Muscle of arm (tissue), 1 donor: ENCODE measurements at regions not wholly inside any gene's neighbourhood (a gene's known extent, or its start where the extent isn't known, plus 50 kb on each side); places are given as distances from the start of the nearest gene placed in this dataset.

ENCODE experiments used
- DNase-seq: peaks from one replicate; pipeline ENCODE4 v3.0.0-alpha.2; 2013

DNA sequence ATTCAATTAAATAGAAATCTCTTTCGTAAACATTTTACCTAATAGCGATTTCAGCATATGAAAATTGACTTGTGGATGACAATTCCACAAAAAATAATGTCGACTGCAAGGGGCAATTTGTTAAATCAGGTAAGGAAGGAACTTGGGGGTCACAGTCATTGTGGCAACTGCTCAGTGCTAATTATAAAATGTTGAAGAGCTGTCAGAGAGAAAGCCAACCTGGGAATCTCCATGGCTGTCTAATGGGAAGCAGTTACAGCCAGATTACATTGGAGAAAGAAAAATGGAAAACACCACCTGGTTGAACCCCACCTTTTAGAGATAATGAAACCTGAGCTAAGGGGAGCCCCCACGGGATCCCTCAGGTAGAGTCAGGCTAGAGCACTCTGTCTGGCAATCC is 373.9 kb downstream of the FOXO1 start:
- DNase-seq, result no peak

DNA sequence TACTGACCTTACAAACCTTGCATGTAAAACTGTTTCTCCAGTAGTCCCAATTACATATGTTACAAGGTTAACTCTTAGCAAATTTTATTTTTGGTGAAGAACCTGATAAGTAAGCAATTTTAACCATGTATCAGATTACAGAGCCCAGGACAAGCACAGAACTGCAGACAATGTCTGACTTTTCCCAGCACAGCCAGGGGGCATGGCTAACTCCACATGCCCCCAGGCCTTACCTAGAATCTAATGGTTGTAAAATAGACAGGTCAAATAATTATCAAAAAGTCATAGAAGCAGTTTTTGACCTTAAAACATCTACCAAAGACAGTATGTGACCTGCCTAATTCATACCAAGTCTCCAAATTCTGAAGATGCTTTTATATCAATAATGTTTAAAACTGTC is 364.1 kb downstream of the FOXO1 start:
- no peak for DNase-seq

DNA sequence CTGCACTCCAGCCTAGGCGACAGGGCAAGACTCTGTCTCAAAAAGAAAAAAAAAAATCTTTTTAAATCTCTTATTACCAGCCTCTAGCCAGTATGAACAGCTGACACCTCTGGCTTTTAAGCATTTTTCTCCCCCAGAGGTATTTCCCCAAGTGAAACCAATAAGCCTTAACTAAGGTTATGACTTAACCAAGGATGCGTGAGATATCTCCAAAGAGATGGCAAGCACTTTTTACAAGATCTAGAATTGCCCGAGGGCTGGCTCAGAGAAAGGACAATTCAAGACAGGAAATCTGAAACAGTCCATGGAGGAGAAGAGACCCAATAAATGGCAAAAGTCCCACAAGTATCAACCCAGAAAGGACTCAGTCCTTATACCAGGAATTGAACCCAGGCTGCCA is 362.1 kb downstream of the FOXO1 start:
- no peak for DNase-seq

DNA sequence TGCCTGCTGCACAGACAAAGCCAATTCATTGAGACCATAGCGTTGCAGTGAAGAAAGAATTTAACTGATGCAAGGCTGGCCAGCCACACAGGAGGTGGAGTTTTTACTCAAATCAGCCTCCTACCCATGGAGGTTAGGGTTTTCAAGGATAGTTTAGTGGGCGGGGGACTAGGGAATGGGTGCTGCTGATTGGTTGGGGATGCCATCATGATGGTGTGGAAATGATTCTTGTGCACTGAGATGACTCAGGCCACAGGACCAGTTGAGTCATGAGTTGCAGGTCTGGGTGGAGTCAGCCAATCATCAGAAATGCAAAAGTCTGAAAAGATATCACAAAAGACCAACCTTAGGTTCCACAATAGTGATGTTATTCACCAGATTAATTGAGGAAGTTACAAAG is 359.6 kb downstream of the FOXO1 start:
- no peak for DNase-seq

DNA sequence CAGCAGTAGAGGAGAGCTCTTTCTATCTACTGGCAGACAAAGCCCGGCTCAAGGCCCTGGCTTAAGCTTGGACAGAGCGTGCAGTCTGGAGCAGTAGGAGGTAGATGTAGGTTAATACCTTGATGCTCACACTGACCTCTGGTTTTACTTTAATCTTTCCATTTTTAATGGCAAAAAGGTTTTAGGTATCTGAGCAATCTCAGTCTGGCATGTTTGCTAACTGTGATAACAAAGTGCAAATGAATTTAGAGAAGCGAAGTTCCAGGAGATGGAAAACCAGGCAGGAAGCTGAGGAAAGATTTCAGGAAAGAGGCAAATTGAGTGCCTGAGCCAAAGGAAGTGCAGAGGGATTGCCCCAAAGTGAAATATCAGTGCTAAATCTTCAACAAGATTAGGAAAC is 356.6 kb downstream of the FOXO1 start:
- no peak for DNase-seq

DNA sequence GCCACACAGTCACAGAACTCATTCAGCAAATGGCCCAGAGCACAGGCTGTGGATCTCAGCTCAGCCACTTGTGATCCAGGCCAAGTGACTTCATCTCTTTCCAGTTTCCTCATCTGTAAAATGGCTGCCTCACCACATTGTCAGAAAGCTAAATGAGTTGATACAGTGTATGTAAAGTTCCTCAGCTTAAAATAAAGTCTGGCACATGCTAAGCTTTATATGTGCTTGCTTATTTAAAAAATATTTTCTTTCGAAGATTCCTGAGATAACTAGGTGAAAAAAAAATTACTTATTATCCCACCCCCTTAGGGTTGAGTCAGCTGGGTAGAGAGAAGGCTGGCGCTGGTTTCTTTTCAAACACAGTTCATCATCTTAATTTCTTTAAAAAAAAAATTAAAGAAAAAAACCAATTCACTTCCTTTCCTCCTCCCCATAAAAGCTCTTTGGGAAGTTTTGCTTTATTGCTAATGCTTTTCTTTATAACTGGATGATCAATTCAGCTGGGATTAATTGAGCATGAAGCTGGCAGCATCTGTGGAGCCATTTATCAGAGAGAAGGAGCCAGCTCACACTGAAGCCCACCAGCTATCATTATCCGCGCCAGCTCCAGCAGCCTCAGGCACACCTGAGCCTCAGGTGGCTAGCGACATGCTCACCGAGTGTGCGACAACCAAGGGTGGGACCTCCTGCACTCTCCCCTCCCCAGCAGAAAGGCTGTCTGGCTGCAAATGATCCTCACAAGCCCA is 354.9 kb downstream of the FOXO1 start:
- no peak for DNase-seq

DNA sequence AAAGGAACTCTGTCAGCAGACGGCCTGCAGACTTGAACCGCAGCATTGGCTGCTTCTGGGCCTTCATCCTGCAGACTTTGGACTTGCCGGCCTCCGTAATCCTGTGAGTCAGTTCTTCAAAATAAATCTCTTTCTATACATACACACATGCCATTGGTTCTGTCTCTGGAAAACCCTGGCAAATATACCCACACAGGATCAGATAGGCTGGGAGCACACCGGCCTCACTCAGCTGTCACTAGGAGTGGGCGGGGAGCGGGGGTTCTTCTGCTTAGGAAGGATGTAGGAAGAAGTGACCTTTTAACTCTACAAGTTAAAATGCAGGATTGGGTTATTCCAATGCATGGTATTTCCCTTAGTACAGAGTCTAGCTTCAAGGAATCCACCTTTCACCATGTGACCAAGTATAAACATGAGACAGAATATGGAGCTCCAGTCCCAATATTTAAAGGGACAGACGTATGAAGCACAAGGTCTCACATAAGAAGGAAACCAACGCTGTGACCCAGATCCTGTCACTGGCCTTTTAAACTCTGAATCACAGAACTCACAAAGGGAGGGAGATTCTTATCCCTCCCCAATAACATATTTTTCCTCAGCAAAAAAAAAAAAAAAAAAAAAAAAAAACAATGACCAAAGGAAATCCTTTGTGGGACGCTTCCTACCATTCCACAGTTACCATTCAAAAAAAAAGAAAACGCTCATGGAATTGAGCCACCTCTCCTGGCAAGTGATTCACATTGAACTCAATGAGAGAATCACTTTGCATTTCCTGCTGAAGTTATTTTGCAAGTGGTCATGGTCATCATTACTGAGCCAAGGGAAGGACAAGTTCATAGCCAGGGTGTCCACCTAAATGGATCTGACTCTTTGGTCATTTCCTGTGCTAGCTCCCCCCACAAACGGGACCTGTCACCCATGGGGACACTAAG is 352.9 kb downstream of the FOXO1 start:
- peak; percentile 29 for DNase-seq

DNA sequence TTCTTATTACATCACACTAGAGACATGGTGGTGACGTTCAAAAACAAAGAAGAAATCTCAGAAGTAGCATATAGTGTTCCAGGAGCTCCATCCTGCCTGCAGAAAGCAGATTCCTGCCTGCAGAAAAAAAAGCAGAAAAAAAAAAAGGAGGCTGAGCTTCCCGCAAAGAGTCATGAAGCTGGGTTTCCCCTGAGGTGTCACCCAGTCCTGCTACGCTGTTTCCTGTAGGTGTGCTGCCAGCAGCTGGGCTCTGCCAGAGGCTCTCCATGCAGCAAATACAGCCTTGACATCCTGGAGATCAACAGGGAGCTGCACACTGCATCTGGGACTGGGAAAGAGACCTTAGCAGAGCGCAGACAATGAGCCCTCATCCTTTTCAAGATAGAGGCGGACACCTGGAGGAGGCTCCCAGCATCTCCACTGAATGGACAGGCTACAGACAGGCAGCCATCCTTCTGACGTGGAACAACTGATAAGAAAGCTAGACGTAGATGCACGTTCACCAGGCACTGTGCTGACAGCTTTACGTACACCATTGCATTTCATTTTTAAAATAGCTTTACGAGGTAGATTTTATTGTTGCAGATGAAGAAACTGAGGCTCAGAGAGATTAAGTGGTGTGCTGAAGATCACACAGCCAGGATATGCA is 350.9 kb downstream of the FOXO1 start:
- no peak for DNase-seq

DNA sequence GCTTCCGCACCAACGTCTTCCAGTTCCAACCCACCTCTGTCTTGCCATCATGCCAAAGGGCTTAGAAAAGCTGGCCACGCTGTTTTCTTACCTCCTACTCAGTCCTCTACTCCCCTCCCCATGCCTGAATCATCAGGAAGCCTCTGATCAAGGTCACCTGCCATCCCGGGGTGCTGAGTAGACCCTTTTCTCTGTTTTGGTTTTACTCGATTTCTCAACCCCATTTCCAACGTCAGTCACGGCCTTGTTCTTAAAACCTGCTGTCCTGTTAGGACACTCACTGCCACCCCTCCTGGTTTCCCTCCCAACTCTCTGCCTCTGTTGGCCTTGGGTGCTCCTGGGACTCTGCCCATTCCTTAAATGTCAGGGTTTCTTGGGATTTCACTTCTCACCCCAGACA is 350.1 kb downstream of the FOXO1 start:
- no peak for DNase-seq

DNA sequence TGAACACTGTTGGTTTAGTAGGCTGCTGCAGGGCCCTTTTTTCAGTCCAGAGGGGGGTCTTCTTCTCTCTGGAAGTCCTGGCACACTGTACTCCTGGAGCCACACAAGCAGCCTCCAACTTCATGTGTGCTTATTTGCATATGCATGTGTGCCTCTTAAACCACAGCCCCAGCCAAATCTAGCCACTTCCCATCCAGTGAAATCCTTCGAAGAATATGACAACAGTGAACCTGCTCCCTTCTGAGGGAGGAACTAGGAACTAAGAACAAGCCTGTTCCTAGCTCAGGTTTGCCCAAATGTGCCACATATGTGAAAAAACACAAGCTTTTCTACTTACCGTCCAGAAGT is 348.5 kb downstream of the FOXO1 start:
- DNase-seq, result no peak

DNA sequence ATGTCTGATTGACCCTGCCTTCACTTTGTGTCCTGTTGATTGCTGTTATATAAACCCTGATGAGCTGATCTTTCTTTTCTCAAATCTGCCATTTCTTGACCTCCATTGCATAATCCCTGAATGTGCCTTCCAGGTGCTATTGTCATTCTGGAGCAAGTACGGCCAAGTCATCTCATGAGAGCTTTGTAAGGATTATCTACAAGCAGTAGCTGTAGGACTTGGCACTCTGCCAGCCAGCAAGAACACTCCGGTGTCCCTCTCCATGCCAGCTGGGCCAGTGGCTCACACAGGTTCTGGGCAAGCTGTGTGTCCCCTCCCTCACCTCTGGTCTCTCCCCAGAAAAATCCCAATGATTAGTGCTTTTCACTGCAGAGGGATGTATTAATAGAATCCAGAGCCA is 348.1 kb downstream of the FOXO1 start:
- no peak for DNase-seq

DNA sequence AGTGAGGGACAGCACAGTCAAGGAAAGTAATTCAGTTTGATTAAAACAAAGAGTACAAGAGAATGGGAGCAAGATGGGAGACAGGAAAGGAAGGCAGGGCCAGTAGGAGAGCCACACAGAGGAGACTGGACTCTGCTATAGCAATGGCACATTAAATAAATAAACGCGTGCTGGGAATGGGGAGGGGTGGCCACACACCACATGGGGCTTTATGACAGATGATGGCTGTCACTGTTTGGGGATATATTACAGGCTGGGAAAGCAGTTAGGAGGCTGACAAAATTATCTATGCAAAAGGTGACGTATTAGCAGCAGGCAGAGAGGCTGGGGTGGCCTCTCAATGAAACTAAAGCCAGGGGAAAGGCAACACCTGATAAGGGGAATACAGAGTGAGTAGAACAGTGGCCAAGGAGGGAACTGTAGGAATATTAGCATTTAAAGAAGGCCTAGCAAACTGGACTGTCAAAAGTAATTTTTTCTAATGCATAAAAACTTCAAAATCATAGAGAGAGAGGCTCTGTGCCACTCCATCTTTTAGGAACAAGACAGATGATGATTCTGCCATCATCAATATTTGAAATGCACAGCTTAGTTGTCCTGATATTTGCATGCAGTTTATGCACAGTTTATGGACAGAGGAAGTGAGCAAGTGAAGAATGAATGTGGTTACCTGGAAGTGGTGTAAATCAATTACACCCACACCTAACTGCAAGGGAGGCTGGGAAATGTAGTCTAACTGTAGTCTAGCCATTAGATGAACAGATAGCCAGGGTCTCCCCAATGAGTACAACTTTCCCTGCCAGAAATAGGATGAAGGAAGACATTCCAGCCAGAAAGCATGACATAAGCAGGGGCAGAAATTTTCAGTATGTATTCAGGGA is 346.5 kb downstream of the FOXO1 start:
- no peak for DNase-seq

DNA sequence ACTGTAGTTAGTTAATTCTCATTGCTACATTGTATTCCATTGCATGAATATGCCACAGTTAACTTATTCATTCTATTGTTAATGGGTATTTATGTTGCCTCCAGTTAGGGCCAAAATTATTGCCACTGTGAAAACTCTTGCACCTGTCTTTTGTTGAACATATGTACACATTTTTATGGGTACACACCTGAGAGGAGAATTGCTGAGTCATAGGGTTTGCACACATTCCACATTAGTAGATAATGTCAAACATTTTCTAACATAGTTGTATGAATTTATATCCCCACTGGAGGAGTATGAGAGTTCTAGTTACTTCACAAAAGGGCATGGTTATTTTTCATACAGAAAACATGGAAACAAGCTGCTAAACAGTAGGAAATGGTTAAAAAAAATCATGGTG is 338.4 kb downstream of the FOXO1 start:
- DNase-seq, result no peak

DNA sequence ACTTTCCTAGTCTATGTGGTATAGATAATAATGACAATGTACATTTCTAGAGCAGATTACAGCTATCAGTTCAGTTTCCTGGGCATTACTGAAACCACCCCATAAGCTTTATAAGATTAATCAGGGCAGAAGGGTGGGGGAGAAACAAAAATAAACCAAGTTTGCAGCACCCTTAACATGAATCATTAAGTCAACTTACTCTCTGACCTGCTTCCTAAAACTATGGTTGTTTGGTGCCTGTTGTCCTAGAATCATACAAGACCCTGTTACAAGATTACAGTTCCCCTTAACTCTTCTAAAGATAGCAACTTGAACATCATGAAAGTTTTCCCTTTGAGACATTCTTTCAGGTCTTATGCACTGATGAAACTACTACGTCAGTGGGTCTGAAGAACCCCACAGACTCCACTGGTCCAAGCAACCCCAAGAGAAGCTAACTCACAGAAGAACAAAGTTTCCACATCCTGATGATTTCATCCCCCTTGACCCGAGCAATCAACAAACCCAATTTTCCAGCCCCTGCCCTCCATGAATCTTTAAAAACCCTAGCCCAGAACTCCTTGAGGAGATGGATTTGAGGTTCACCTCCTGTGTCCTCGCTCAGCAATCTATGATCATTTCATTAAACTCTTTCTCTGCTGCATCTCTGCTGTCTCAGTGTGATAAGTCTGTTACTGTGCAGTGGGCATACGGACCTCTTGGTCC is 336.5 kb downstream of the FOXO1 start:
- no peak for DNase-seq

DNA sequence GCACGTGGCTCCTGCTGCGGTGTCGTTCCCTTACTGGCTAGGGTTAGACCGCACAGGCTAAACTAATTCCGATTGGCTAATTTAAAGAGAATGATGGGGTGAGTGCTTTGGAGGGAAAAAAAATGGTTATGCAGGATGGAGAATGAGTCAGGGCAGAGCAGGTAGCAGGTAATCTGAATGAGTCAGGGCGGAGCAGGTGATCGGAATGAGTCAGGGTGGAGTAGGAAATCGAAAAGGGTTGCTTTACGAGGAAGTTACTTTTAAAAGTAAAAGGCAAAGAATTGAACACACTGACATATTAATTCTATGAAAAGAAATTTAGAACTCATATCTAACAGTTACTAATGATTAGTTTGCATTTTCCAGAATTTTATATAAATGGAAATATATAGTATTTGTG is 335.5 kb downstream of the FOXO1 start:
- DNase-seq, result no peak

DNA sequence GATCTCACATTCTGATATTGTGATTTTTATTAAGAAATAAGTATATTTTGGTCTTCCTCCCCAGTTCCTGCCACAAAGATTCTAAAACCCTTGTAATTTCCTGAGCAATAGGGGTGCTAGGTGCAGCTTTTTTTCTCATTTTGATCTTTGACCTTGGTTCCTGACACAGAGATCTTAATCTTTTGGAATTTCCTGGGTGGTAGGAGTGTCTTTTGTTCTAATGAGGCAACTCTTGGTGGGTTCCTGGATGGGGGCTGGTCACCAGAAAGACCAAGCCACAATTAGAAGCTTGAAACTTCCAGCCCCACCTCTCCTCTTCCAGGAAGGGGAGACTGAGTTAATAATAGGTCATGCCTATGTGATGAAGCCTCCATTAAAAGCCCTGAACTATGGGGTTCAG is 334.6 kb downstream of the FOXO1 start:
- DNase-seq, result no peak

DNA sequence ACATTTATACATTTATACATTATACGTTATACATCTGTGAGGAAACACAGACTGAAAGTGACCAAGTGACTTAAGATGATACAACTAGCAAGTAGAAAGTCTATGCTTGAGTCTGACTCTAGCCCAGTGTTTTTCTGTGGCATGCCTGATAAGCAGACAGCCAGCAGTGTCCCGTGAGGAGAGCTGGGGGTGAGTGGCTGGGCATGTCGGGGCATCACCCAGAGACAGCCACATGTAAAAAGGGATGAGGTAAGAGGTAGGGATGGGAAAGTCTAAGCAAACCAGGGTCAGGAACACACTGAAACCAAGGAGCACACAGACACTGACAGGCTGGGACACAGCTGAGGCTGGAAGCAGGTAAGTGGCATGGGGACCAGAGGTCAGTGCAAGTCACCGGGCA is 333.2 kb downstream of the FOXO1 start:
- no peak for DNase-seq

DNA sequence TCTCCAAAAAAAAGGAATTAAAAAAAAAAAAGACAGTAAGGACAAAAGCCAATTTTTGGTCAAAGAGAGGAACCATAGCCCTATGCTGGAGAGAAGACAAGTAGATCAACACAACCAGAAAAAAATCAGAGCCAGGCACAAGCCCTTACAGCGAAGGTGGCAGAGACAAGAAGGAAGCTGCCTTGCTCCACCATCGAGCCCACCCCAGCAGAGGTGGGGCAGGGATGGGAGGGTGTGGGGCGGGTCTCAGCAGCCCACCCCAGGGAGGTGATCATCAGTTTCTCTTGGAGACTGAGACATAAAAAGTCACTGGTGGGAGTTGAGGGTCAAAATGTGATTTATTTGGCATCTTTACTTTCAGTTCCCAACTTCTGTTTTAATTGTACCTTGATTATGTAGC is 332.4 kb downstream of the FOXO1 start:
- DNase-seq, result no peak

DNA sequence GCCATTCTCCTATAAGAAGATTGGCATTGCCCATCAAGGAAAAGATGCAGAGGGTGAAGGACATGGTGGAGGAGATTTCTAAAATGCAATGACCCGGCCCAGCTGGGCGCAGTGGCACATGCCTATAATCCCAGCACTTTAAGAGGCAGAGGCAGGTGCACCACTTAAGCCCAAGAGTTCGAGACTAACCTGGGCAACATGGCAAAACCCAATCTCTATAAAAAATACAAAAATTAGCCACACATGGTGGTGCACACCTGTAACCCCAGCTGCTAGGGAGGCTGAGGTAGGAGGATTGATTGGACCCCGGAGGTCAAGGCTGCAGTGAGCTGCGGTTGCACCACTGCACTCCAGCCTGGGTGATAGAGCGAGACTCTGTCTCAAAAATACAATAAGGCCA is 331.8 kb downstream of the FOXO1 start:
- DNase-seq, result no peak

DNA sequence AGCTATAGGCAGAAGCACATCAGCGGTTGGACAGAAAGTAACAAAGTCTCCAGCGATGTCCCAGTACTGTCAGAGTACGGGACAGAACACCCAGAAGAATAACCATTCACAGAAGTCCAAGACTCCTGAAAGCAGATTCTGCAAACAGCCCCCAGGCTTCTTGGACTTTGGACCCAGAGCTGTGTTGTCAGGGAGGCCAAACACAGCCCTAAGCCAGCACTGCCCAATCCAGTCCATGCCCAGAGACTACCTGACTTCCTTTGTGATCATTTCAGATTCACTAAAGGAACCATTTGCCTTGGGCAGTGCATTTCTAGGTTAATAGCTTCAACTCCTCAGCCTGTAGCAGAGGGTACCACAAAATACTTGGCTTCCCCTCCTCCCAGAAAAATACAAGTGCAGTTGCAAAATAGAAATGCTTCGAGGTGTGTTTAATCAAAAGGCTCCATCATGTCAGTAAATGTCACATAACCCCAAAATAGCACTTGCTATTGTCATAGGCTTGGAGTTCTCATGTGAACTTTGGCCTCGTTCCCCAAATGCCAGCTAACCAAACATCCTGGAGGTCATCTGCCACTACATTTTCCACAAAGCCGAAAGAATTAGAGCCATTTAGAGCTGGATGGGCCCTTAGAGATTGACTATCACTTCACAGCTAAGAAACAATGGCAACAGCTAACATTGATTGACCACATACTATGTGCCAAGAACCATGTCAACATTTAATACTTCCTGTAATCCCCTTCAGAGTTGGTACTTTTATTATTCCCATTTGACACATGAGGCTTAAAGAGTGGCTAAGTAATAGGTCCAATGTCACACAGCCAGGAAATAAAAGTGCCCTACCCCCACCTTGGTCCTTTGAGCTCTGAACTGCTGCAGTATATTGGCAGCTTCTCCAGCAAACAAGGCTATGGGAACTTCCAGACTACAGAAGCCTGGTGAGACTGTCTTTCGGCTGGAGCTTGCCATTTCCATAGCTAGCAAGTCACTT is 329.9 kb downstream of the FOXO1 start:
- DNase-seq, result no peak
